IMR-90 (cell line): ENCODE measurements at regions not wholly inside any gene's neighbourhood (a gene's known extent, or its start where the extent isn't known, plus 50 kb on each side); places are given as distances from the start of the nearest gene placed in this dataset.

Source experiments
- ATAC-seq: fragments of 200-7000 bp; cut with Tn5 transposase; 2 replicates; pipeline ENCODE4 v1.9.1; 2020; ENCODE audit warnings: low read depth, mild to moderate bottlenecking, moderate library complexity
- BruUV-seq: library from RNA; stranded (reverse); fragments of 400-500 nt; replicated peaks from 2 replicates; lab custom pipeline; 2021; lab: Mats Ljungman, UMichigan
- CTCF ChIA-PET: fragments of 300-600 bp; formaldehyde crosslinking; extraction: SDS; loops from one replicate; lab custom pipeline; 2021; ENCODE audit warnings: antibody characterized with exemption; lab: Yijun Ruan, JAX
- POLR2A ChIA-PET: fragments of 300-600 bp; sonication (Branson Sonifier 250); formaldehyde crosslinking; loops from one replicate; lab custom pipeline; 2022; ENCODE audit warnings: antibody characterized with exemption; ENCODE audit not compliant: unreplicated experiment; lab: Charles Lee
- DNase-seq: peaks from one replicate; pipeline ENCODE4 v3.0.0; 2013
- H2AFZ ChIP-seq: replicated peaks from 2 replicates; pipeline ENCODE3; 2013; ENCODE audit warnings: low read length, mild to moderate bottlenecking; ENCODE audit not compliant: poor library complexity
- H2AK5ac ChIP-seq: 2 replicates; pipeline ENCODE4 v1.6.1; 2013; ENCODE audit warnings: low read depth, low read length, inconsistent platforms
- H2AK9ac ChIP-seq: replicated peaks from 2 replicates; pipeline ENCODE3; 2013; ENCODE audit warnings: mild to moderate bottlenecking, low read depth, low read length, moderate library complexity; ENCODE audit not compliant: poor library complexity
- H2BK120ac ChIP-seq: 2 replicates; pipeline ENCODE4 v1.6.1; 2013; ENCODE audit warnings: low read depth, low read length, inconsistent platforms
- H2BK15ac ChIP-seq: 3 replicates; pipeline ENCODE4 v1.6.1; 2013; ENCODE audit warnings: low read depth, low read length, inconsistent platforms
- H2BK20ac ChIP-seq: 2 replicates; pipeline ENCODE4 v1.6.1; 2013; ENCODE audit warnings: low read depth, mild to moderate bottlenecking, inconsistent platforms, low read length, moderate library complexity
- H2BK5ac ChIP-seq: 2 replicates; pipeline ENCODE4 v1.6.1; 2013; ENCODE audit warnings: mild to moderate bottlenecking, low read depth, low read length, inconsistent platforms; ENCODE audit not compliant: poor library complexity, severe bottlenecking
- H3K14ac ChIP-seq: replicated peaks from 2 replicates; pipeline ENCODE4 v1.6.1; 2013; ENCODE audit warnings: low read depth, low read length, inconsistent platforms
- H3K18ac ChIP-seq: 2 replicates; pipeline ENCODE4 v1.6.1; 2013; ENCODE audit warnings: low read depth, low read length, control low read depth
- H3K23ac ChIP-seq: 2 replicates; pipeline ENCODE4 v1.6.1; 2013; ENCODE audit warnings: low read depth, low read length, inconsistent platforms
- H3K27ac ChIP-seq: 2 replicates; pipeline ENCODE4 v1.5.1; 2013; ENCODE audit warnings: mild to moderate bottlenecking, control low read depth, low read length; ENCODE audit not compliant: insufficient read depth
- H3K27me3 ChIP-seq: 2 replicates; pipeline ENCODE4 v1.6.1; 2013; ENCODE audit warnings: low read length; ENCODE audit not compliant: control insufficient read depth, insufficient read depth
- H3K36me3 ChIP-seq: 2 replicates; pipeline ENCODE4 v1.6.1; 2013; ENCODE audit warnings: low read length, mixed read lengths; ENCODE audit not compliant: control insufficient read depth, insufficient read depth
- H3K4ac ChIP-seq: 2 replicates; pipeline ENCODE4 v1.6.1; 2013; ENCODE audit warnings: low read depth, low read length, inconsistent platforms
- H3K4me1 ChIP-seq: 2 replicates; pipeline ENCODE4 v1.6.1; 2013; ENCODE audit warnings: low read length, mixed read lengths; ENCODE audit not compliant: control insufficient read depth, insufficient read depth
- H3K4me2 ChIP-seq: 2 replicates; pipeline ENCODE4 v1.6.1; 2013; ENCODE audit warnings: low read depth, mild to moderate bottlenecking, control low read depth, low read length, moderate library complexity
- H3K4me3 ChIP-seq: 2 replicates; pipeline ENCODE4 v1.5.1; 2013; ENCODE audit warnings: low read depth, mild to moderate bottlenecking, control low read depth, low read length, moderate library complexity; ENCODE audit not compliant: insufficient read depth
- H3K56ac ChIP-seq: 2 replicates; pipeline ENCODE4 v1.6.1; 2013; ENCODE audit warnings: low read length, inconsistent platforms; ENCODE audit not compliant: insufficient read depth; ENCODE audit errors: extremely low read depth
- H3K79me1 ChIP-seq, 2 experiments: 2 replicates each; pipeline ENCODE4 v1.6.1; 2013; ENCODE audit warnings: low read length in 2 of 2, inconsistent platforms in 1 of 2, low read depth in 1 of 2
- H3K9ac ChIP-seq: 2 replicates; pipeline ENCODE4 v1.6.1; 2013; ENCODE audit warnings: low read depth, low read length, control low read depth
- H3K9me1 ChIP-seq: 2 replicates; pipeline ENCODE4 v1.6.1; 2013; ENCODE audit warnings: low read length, inconsistent platforms; ENCODE audit not compliant: insufficient read depth
- H3K9me3 ChIP-seq: 2 replicates; pipeline ENCODE4 v1.6.1; 2013; ENCODE audit warnings: low read length; ENCODE audit not compliant: control insufficient read depth, insufficient read depth
- H4K20me1 ChIP-seq: 2 replicates; pipeline ENCODE4 v1.6.1; 2013; ENCODE audit warnings: low read length, inconsistent platforms; ENCODE audit not compliant: insufficient read depth
- H4K5ac ChIP-seq: 2 replicates; pipeline ENCODE4 v1.6.1; 2013; ENCODE audit warnings: mild to moderate bottlenecking, low read depth, low read length, control low read depth
- H4K8ac ChIP-seq, 2 experiments: 2 replicates each; pipeline ENCODE4 v1.6.1; 2013; ENCODE audit warnings: low read depth in 2 of 2, low read length in 2 of 2, control low read depth in 1 of 2, inconsistent platforms in 1 of 2
- H4K91ac ChIP-seq: 2 replicates; pipeline ENCODE4 v1.6.1; 2013; ENCODE audit warnings: low read depth, low read length, inconsistent platforms; ENCODE audit not compliant: insufficient read depth
- WGBS, 2 experiments: methylation state at CpG; one replicate each; pipeline versions ENCODE4 v1.1.5 to v1.1.7; 2013; ENCODE audit warnings: missing lambda C conversion rate in 2 of 2; ENCODE audit not compliant: insufficient read length in 1 of 2; ENCODE audit errors: extremely low coverage in 2 of 2; 5-methylcytosine and 5-hydroxymethylcytosine counted together
- dilution Hi-C: fragments of 300-500 bp; cut with HindIII; formaldehyde crosslinking; loops from one replicate; pipeline ENCODE4 v1.14.3; 2018; ENCODE audit warnings: low sequenced_read_pairs; ENCODE audit not compliant: unreplicated experiment
- in situ Hi-C: fragments of 300-500 bp; cut with MboI; formaldehyde crosslinking; loops from 3 replicates; pipeline ENCODE4 v1.14.3; 2019; ENCODE audit warnings: low sequenced_read_pairs, inconsistent platforms, mixed read lengths
- intact Hi-C: fragments of 100-400 bp; cut with micrococcal nuclease; formaldehyde crosslinking; loops from 2 replicates; pipeline ENCODE4 v1.10.0; 2022
- TF ChIP-seq, protein P1 (sequence below): fragments of 150-350 bp; IDR thresholded peaks from 2 replicates; pipeline ENCODE4 v1.6.1; 2017; ENCODE audit warnings: mild to moderate bottlenecking, antibody characterized with exemption, low read length, low read depth

DNA sequence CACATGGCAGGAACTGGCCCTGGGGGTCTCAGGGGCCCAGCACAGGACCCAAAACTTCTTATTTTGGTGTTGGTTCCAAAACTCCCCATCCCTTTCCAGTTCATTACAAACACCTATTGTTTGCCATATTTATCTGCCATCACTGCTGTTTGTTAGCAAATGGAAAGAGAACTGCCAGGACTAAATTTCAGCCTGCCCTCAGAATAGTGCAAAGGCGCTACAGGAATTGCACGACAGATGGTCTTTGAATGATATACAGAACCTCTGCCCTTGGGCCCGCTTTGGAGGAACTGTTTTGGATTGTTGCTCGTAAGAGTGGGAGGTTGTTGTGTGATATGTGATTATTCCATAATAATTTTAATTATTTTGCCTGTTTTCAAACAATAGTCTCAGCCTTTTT lies 199.0 kb upstream of the FBXL4 start:
- H3K56ac ChIP-seq: no peak overlapping the region
- H3K18ac ChIP-seq: no peak overlapping the region
- WGBS, 2 experiments: no CpG with 5 or more reads among the region's 4 CpGs
- H3K27ac ChIP-seq: no peak overlapping the region
- intact Hi-C loops (no loop called here), dilution Hi-C loops (no loop called here), in situ Hi-C loops (no loop called here)
- no peak overlapping the region for H2AFZ ChIP-seq
- POLR2A ChIA-PET: no interaction called here
- DNase-seq (no peak), ATAC-seq (no peak)
- no peaks in the 10 kb centered on the region for H3K9me3 ChIP-seq
- H4K5ac ChIP-seq: no peak overlapping the region
- no peak overlapping the region for H3K9ac ChIP-seq
- no peak overlapping the region for H2BK20ac ChIP-seq
- no peak overlapping the region for H3K4me2 ChIP-seq
- CTCF ChIA-PET: interaction anchor here (0.7 kb wide), 1 partner anchor 20 kb away, joined by 3 read pairs; no protein-coding TSS in a partner anchor
- no peaks in the 10 kb centered on the region for H3K9me1 ChIP-seq
- H3K27me3 ChIP-seq: 0 out of 2 replicates have a peak, but pooled peaks cover 1% of the 10 kb centered on the region
- H3K23ac ChIP-seq: no peak overlapping the region
- no peaks in the 10 kb centered on the region for H3K4me1 ChIP-seq
- no peak overlapping the region for H3K4me3 ChIP-seq
- no peak overlapping the region for H2BK15ac ChIP-seq
- no peak overlapping the region for H2AK5ac ChIP-seq
- H3K4ac ChIP-seq: no peak overlapping the region
- no peak overlapping the region for H4K91ac ChIP-seq
- no peaks in the 10 kb centered on the region for H4K20me1 ChIP-seq
- no peak overlapping the region for H2BK5ac ChIP-seq
- BruUV-seq: no TSS peak
- H3K14ac ChIP-seq: no peak overlapping the region
- no peak overlapping the region for H2AK9ac ChIP-seq
- H3K36me3 ChIP-seq: no peaks in the 10 kb centered on the region
- no peak overlapping the region for H4K8ac ChIP-seq
- TF ChIP-seq, protein P1, sequence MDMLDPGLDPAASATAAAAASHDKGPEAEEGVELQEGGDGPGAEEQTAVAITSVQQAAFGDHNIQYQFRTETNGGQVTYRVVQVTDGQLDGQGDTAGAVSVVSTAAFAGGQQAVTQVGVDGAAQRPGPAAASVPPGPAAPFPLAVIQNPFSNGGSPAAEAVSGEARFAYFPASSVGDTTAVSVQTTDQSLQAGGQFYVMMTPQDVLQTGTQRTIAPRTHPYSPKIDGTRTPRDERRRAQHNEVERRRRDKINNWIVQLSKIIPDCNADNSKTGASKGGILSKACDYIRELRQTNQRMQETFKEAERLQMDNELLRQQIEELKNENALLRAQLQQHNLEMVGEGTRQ: no peak
- H2BK120ac ChIP-seq: no peak overlapping the region
- H3K79me1 ChIP-seq: no peaks in the 10 kb centered on the region
